ENCODE measurements at regions not wholly inside any gene's neighbourhood (a gene's known extent, or its start where the extent isn't known, plus 50 kb on each side); places are given as distances from the start of the nearest gene placed in this dataset.

DNA sequence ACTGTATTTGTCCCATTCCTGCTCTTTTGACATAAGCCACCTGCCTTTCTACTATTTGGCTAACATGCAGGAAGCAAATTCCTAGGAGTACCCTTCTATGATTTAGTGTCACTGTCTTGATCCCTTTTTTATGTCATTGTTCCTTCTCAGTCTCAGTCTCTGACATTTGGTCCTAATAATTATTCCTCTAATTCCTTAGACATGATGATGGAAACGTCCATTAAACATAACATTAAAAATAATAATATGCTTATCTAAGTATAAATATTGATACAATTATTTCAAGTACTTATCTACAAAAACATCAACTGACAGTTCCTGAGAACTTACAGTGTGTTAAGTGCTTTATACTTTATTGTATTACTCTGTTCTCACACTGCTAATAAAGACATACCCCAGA lies 857.0 kb upstream of the LCORL start:
- no peak overlapping the region for H3K27ac ChIP-seq
- DNase-seq (ENCODE audit: low spot score), result no peak
- ChIA-PET POLR2A (ENCODE audit: low non-redundant PET) (no interaction called here), CTCF (no interaction called here)
- TF ChIP-seq, protein P1, sequence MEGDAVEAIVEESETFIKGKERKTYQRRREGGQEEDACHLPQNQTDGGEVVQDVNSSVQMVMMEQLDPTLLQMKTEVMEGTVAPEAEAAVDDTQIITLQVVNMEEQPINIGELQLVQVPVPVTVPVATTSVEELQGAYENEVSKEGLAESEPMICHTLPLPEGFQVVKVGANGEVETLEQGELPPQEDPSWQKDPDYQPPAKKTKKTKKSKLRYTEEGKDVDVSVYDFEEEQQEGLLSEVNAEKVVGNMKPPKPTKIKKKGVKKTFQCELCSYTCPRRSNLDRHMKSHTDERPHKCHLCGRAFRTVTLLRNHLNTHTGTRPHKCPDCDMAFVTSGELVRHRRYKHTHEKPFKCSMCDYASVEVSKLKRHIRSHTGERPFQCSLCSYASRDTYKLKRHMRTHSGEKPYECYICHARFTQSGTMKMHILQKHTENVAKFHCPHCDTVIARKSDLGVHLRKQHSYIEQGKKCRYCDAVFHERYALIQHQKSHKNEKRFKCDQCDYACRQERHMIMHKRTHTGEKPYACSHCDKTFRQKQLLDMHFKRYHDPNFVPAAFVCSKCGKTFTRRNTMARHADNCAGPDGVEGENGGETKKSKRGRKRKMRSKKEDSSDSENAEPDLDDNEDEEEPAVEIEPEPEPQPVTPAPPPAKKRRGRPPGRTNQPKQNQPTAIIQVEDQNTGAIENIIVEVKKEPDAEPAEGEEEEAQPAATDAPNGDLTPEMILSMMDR (conservative IDR thresholded peaks at IDR 0.05; ENCODE audit: low read depth), result no peak

DNA sequence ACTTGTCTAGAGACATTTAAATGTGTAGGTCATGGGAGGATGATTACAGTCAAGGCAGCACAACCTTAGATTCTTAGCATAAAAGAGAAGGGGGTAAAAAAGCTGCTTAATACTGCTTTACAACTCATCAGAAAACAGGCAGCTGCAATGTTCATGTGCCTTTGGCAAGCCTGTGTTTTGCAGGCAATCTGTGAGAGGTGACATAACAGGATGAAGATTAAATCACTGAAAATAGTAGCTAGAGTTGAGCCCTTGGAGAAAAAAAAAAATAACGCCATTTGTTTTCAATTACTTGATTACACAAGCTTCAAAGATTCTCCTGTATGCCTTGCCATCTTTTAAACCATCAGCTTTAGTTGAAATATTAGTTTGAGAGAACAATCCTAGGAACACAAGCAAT lies 847.6 kb upstream of the LCORL start:
- ChIA-PET POLR2A (ENCODE audit: low non-redundant PET) (no interaction called here), CTCF (no interaction called here)
- no peak overlapping the region for H3K27ac ChIP-seq
- TF ChIP-seq, protein P1 (conservative IDR thresholded peaks at IDR 0.05; ENCODE audit: low read depth), result no peak
- no peak for DNase-seq (ENCODE audit: low spot score)

DNA sequence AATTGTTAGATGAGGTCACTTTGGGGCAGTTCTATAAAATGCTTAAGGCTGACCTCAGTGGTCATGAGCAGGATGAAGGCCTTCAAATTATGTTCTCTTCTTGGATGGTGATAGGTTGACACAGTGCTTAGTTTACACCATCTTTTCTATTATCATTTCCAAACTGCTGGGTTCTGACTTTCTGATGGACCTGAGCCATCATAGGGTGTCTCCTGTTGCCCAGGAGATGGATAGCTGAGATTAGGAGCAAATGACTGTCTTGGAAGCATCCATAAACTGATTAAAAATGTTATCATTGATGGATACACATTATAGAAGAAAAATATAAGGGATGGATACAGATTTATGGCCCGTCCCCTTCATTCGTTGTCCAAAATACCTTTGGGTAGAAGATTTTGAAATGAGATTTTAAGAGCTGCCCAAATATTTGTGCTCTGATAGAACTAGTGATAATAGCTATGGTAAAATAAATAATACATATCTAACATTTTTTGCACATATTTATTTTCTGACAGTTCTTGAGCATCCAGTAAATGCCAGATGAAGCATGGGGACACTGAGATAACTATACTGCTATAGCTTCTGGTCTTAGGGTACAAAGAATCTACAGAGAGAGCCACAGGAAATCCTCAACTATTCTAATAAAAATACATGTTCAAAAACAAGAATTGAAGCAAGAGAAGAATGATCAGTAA lies 839.4 kb upstream of the LCORL start:
- ChIA-PET CTCF (no interaction called here), POLR2A (ENCODE audit: low non-redundant PET) (no interaction called here)
- TF ChIP-seq, protein P1 (conservative IDR thresholded peaks at IDR 0.05; ENCODE audit: low read depth), result no peak

DNA sequence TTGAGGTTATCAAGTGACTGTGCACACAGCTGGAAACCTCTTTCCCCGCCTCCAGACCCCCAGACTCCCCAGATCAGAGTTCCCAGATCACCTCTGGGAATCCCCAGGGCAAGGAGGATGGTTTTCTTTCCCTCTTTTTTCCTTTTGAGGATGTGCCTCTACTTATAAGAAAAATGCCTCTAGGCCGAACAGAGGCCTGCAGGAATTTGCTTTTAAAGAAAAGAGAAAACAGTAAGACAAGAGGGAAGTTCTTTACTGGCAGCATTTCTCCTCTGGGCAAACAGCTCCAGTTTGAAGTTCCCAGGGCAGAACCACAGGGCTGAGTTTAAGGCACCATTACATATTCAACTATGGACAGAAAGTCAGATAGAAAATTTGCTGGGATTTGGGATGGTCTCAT lies 837.9 kb upstream of the LCORL start:
- TF ChIP-seq, protein P1 (conservative IDR thresholded peaks at IDR 0.05; ENCODE audit: low read depth), result no peak
- ChIA-PET CTCF (no interaction called here), POLR2A (ENCODE audit: low non-redundant PET) (no interaction called here)
- H3K27ac ChIP-seq, result no peak overlapping the region
- no peak for DNase-seq (ENCODE audit: low spot score)

More for the DNA sequence above, 839.4 kb upstream of the LCORL start:
- DNase-seq (ENCODE audit: low spot score), result no peak
- H3K27ac ChIP-seq, result no peak overlapping the region

DNA sequence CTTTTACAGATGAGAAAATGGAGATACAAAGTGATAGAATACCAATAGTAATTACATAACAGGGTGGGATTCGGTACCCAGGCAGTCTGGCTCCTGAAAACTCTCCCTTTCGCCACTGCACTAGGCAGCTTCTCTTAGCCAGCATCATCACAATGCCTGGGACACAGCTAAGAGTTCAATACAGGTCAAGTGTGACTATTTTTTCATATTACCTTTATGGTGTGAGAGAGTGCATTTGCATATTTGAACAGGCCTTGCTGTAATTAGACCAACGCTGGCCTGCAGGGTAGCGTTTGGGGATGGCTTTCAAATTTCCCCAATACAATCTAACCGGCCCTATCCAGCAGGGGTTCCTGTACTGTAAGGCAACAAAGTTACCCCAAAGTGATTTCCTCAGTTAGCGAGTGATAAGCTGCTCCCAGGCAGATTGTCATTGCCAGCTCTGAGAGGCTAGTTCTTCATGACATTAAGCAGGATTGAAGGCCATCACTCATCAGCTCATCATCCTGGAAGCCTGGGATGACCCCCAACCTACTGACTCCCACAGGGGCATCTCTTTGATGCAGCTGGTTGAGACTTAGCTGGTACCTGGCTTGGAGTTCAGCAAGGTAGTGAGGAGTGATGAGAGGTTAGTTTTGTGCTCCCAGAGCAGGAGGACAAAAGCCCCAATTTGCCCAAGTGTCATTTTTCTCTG lies 836.8 kb upstream of the LCORL start:
- CTCF ChIA-PET, result no interaction called here
- TF ChIP-seq, protein P1 (conservative IDR thresholded peaks at IDR 0.05; ENCODE audit: low read depth), result no peak
- DNase-seq (ENCODE audit: low spot score), result no peak
- POLR2A ChIA-PET (ENCODE audit: low non-redundant PET), result no interaction called here
- no peak overlapping the region for H3K27ac ChIP-seq

DNA sequence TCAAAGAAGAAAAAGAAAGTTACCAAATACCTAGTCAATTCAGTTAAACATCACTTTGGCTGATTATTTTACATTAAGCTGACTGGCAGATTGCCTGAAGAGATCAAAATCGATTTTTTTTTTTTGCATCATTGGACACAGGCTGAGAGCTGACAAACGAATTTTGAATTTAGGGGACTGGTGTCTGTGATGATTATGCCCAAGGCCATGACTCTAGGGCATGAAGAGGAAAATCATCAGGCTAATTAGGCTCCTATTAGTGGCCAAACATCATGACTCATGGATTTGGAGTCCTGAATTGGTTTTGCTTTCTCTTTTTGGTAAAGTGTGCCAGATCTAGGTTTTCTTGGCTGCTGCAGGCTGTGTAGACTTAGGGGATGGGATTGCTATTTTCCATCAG lies 829.3 kb upstream of the LCORL start:
- DNase-seq (ENCODE audit: low spot score), result no peak
- POLR2A ChIA-PET (ENCODE audit: low non-redundant PET), result no interaction called here
- no peak overlapping the region for H3K27ac ChIP-seq
- TF ChIP-seq, protein P1 (conservative IDR thresholded peaks at IDR 0.05; ENCODE audit: low read depth), result no peak
- CTCF ChIA-PET, result interaction anchor here (0.6 kb wide), 1 partner anchor 723 kb away, joined by 3 read pairs; no protein-coding TSS in a partner anchor
